ENCODE measurements at regions not wholly inside any gene's neighbourhood (a gene's known extent, or its start where the extent isn't known, plus 50 kb on each side); places are given as distances from the start of the nearest gene placed in this dataset.

DNA sequence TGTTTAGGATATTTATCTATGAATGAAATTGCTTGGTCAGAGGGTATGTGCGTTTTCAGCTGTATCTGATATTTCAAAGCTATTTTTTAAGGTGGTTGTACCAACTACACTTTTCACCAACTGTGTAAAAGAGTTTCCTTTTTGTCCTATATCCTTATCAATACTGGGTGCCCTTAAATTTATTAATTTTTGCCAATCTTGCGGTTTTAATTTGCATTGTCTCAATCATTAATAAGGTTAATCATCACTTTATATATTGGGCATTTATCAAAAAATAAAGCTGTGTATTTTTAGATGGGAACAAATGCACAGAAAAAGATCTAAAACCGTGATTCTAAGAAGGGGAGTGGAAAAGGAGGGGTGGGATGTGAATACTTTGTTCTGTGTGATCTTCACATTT, 66.7 kb upstream of the SALL4 start:
- Mint-ChIP-seq H3K27ac (no peak overlapping the region), H3K36me3 (ENCODE audit: insufficient read depth) (no peaks in the 10 kb centered on the region), H3K4me3 (ENCODE audit: low read depth) (no peak overlapping the region), H3K27me3 (peaks cover 3% of the 10 kb centered on the region), H3K9me3 (ENCODE audit: low read depth) (no peaks in the 10 kb centered on the region), H3K4me1 (ENCODE audit: low read depth) (peaks cover 3% of the 10 kb centered on the region)
- TF ChIP-seq, protein P1, sequence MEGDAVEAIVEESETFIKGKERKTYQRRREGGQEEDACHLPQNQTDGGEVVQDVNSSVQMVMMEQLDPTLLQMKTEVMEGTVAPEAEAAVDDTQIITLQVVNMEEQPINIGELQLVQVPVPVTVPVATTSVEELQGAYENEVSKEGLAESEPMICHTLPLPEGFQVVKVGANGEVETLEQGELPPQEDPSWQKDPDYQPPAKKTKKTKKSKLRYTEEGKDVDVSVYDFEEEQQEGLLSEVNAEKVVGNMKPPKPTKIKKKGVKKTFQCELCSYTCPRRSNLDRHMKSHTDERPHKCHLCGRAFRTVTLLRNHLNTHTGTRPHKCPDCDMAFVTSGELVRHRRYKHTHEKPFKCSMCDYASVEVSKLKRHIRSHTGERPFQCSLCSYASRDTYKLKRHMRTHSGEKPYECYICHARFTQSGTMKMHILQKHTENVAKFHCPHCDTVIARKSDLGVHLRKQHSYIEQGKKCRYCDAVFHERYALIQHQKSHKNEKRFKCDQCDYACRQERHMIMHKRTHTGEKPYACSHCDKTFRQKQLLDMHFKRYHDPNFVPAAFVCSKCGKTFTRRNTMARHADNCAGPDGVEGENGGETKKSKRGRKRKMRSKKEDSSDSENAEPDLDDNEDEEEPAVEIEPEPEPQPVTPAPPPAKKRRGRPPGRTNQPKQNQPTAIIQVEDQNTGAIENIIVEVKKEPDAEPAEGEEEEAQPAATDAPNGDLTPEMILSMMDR (IDR thresholded peaks at IDR 0.05; ENCODE audit: unreplicated experiment), result no peak
- no peak for DNase-seq (ENCODE audit: low spot score, unreplicated experiment)

DNA sequence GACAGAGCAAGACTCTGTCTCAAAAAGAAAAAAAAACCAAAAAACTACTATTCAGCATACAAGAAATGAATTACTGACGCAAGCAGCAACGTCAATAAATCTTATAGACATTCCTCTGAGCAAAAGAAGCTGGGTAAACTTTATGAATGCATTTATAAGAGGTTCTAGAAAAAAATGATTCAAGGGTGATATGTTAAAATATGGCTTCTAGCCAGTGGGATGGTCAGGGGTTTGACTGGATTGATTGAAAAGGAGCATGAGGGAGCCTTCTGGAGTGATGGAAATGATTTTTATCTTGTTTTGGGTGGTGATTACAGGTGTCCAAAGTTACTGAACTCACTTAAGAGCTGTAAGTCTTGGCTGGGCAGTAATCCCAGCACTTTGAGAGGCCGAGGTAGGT, 64.9 kb upstream of the SALL4 start:
- DNase-seq (ENCODE audit: low spot score, unreplicated experiment), result no peak
- Mint-ChIP-seq H3K9me3 (ENCODE audit: low read depth) (no peaks in the 10 kb centered on the region), H3K27ac (no peak overlapping the region), H3K36me3 (ENCODE audit: insufficient read depth) (no peaks in the 10 kb centered on the region), H3K4me1 (ENCODE audit: low read depth) (peaks cover 3% of the 10 kb centered on the region), H3K4me3 (ENCODE audit: low read depth) (no peak overlapping the region), H3K27me3 (peaks cover 3% of the 10 kb centered on the region)
- TF ChIP-seq, protein P1 (IDR thresholded peaks at IDR 0.05; ENCODE audit: unreplicated experiment), result no peak

DNA sequence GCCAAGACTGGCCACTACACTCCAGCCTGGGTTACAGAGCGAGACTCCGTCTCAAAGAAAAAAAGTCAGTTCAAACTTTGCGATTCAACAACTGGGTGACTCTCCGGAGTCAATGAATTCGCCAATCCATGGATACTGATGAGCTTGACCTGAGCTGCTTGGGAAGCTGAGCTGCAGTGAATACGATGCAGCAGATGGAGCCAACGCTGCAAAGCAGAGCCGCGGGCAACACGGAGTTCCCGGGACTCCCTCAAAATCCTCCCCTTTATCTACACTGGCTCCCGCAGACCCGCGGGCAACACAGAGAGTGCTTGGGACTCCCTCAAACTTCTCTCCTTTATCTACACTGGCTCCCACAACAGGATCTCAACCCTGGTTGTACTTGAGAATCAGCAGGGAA, 62.6 kb upstream of the SALL4 start:
- Mint-ChIP-seq H3K27ac (no peak overlapping the region), H3K4me3 (ENCODE audit: low read depth) (no peak overlapping the region), H3K9me3 (ENCODE audit: low read depth) (no peaks in the 10 kb centered on the region), H3K27me3 (peaks cover 3% of the 10 kb centered on the region), H3K36me3 (ENCODE audit: insufficient read depth) (no peaks in the 10 kb centered on the region), H3K4me1 (ENCODE audit: low read depth) (peaks cover 4% of the 10 kb centered on the region)
- TF ChIP-seq, protein P1 (IDR thresholded peaks at IDR 0.05; ENCODE audit: unreplicated experiment), result no peak
- no peak for DNase-seq (ENCODE audit: low spot score, unreplicated experiment)

DNA sequence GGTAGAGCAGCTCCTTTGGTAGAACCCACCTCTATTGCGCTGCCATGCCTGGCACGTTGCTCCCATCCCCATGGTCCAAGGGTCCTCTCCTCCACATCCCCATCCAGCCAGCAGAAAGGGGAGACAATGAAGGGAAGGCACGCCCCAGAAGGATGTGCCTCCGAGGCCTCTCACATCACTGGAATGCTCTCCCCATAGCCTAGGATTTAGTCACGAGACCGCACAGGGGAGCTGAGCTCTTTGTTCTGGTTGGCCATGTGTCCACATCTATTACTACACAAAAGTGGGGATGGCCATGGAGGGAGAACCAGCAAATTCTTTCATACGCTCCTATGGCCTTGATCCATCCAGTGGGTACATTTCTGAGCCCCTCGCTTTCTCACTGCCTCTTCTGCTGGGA, 60.5 kb upstream of the SALL4 start:
- Mint-ChIP-seq H3K27ac (no peak overlapping the region), H3K9me3 (ENCODE audit: low read depth) (no peaks in the 10 kb centered on the region), H3K4me1 (ENCODE audit: low read depth) (peaks cover 4% of the 10 kb centered on the region), H3K4me3 (ENCODE audit: low read depth) (no peak overlapping the region), H3K36me3 (ENCODE audit: insufficient read depth) (no peaks in the 10 kb centered on the region), H3K27me3 (peaks cover 3% of the 10 kb centered on the region)
- no peak for DNase-seq (ENCODE audit: low spot score, unreplicated experiment)
- TF ChIP-seq, protein P1 (IDR thresholded peaks at IDR 0.05; ENCODE audit: unreplicated experiment), result no peak

DNA sequence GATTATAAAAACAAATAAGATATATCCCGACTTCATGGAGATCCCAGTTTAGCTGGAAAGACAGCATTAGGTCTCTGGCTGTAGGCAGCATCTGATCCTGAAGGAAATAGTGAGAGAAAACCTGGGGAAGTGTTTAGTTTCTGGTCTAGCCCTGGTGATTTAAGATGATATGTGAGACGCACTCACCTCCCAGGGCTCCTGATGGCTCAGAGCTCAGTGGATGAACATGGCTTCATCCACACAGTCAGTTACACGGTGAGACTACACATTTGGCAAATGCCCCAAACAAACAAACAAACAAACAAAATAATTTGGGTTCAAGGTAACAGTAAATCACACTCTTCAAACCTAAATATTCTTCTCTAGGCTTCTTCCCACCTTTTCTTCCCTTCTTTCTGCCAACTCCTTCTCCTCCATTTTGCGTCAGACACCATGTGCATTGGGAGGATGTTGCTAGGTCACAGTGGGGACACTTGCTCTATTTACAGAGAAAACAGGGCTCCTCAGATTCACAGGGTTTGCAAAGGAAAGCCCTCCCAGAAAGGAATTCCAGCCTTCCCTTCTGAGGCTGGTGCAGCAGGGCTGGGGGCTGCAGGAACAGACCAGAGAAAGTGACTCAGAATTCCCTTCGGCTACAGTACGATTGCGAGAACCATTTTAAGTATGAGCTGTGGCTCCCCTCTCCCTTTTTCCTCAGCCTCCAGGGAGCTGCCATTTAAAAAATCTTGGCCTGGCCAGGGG, 59.6 kb upstream of the SALL4 start:
- TF ChIP-seq, protein P1 (IDR thresholded peaks at IDR 0.05; ENCODE audit: unreplicated experiment), result no peak
- Mint-ChIP-seq H3K36me3 (ENCODE audit: insufficient read depth) (no peaks in the 10 kb centered on the region), H3K27ac (peak overlapping the region; percentile 7), H3K27me3 (peaks cover 3% of the 10 kb centered on the region), H3K4me1 (ENCODE audit: low read depth) (peaks cover 4% of the 10 kb centered on the region), H3K4me3 (ENCODE audit: low read depth) (no peak overlapping the region), H3K9me3 (ENCODE audit: low read depth) (no peaks in the 10 kb centered on the region)
- DNase-seq (ENCODE audit: low spot score, unreplicated experiment), result no peak
